ENCODE measurements at regions not wholly inside any gene's neighbourhood (a gene's known extent, or its start where the extent isn't known, plus 50 kb on each side); places are given as distances from the start of the nearest gene placed in this dataset.
"Not testable (repeated sequence)": the region's sequence is repeated elsewhere in the genome, so short reads cannot be mapped to it uniquely, and the experiment has no call there.

- Histone ChIP-seq H3K36me3 (ENCODE audit: insufficient read depth, low read length) (no peaks in the 10 kb centered on the region), H3K9ac (ENCODE audit: low read depth, low read length) (no peak overlapping the region), H3K27me3 (ENCODE audit: control insufficient read depth, insufficient read depth, low read length) (peaks cover 54% of the 10 kb centered on the region), H3K4me2 (ENCODE audit: low read length) (no peak overlapping the region), H3K9me3 (replicated peaks; ENCODE audit: low read length) (no peaks in the 10 kb centered on the region), H3K4me1 (ENCODE audit: control insufficient read depth, insufficient read depth, low read length) (no peaks in the 10 kb centered on the region), H3K4me3 (ENCODE audit: low read length) (no peak overlapping the region)
Observed at GRCh38 chr20:57819691-57820380, 110.0 kb upstream of the PMEPA1 start.

GRCh38 chr20:57819291-57819690 is 109.5 kb upstream of the PMEPA1 start:
- Histone ChIP-seq H3K36me3 (ENCODE audit: insufficient read depth, low read length) (no peaks in the 10 kb centered on the region), H3K27me3 (ENCODE audit: control insufficient read depth, insufficient read depth, low read length) (peaks cover 54% of the 10 kb centered on the region), H3K9me3 (replicated peaks; ENCODE audit: low read length) (no peaks in the 10 kb centered on the region), H3K4me2 (ENCODE audit: low read length) (no peak overlapping the region), H3K9ac (ENCODE audit: low read depth, low read length) (no peak overlapping the region), H3K4me1 (ENCODE audit: control insufficient read depth, insufficient read depth, low read length) (no peaks in the 10 kb centered on the region), H3K4me3 (ENCODE audit: low read length) (no peak overlapping the region)

- no peaks in the 10 kb centered on the region for H3K36me3 ChIP-seq (ENCODE audit: insufficient read depth, low read length)
- H3K4me3 ChIP-seq (ENCODE audit: low read length): no peak overlapping the region
- no peaks in the 10 kb centered on the region for H3K9me3 ChIP-seq (replicated peaks; ENCODE audit: low read length)
- no peaks in the 10 kb centered on the region for H3K4me1 ChIP-seq (ENCODE audit: control insufficient read depth, insufficient read depth, low read length)
- H3K27me3 ChIP-seq (ENCODE audit: control insufficient read depth, insufficient read depth, low read length): peaks cover 54% of the 10 kb centered on the region
- H3K4me2 ChIP-seq (ENCODE audit: low read length): no peak overlapping the region
- no peak overlapping the region for H3K9ac ChIP-seq (ENCODE audit: low read depth, low read length)
Observed at GRCh38 chr20:57818418-57819181, 108.8 kb upstream of the PMEPA1 start.

- Histone ChIP-seq H3K9me3 (replicated peaks; ENCODE audit: low read length) (no peaks in the 10 kb centered on the region), H3K9ac (ENCODE audit: low read depth, low read length) (no peak overlapping the region), H3K36me3 (ENCODE audit: insufficient read depth, low read length) (no peaks in the 10 kb centered on the region), H3K4me3 (ENCODE audit: low read length) (no peak overlapping the region), H3K4me1 (ENCODE audit: control insufficient read depth, insufficient read depth, low read length) (peaks cover 8% of the 10 kb centered on the region), H3K27me3 (ENCODE audit: control insufficient read depth, insufficient read depth, low read length) (peaks cover 45% of the 10 kb centered on the region), H3K4me2 (ENCODE audit: low read length) (no peak overlapping the region)
Observed at GRCh38 chr20:57815405-57815804, 105.6 kb upstream of the PMEPA1 start.

- Histone ChIP-seq H3K9me3 (replicated peaks; ENCODE audit: low read length) (no peaks in the 10 kb centered on the region), H3K4me1 (ENCODE audit: control insufficient read depth, insufficient read depth, low read length) (peaks cover 12% of the 10 kb centered on the region), H3K27me3 (ENCODE audit: control insufficient read depth, insufficient read depth, low read length) (peaks cover 47% of the 10 kb centered on the region), H3K4me3 (ENCODE audit: low read length) (no peak overlapping the region), H3K36me3 (ENCODE audit: insufficient read depth, low read length) (no peaks in the 10 kb centered on the region), H3K9ac (ENCODE audit: low read depth, low read length) (no peak overlapping the region), H3K4me2 (ENCODE audit: low read length) (no peak overlapping the region)
Observed at GRCh38 chr20:57814529-57814928, 104.7 kb upstream of the PMEPA1 start.

- H3K4me3 ChIP-seq (ENCODE audit: low read length): no peak overlapping the region
Observed at GRCh38 chr20:57813509-57814269, 103.9 kb upstream of the PMEPA1 start.

GRCh38 chr20:57812632-57813031 is 102.8 kb upstream of the PMEPA1 start:
- H3K4me2 ChIP-seq (ENCODE audit: low read length): not testable (repeated sequence)
- peaks cover 12% of the 10 kb centered on the region for H3K4me1 ChIP-seq (ENCODE audit: control insufficient read depth, insufficient read depth, low read length)
- peaks cover 41% of the 10 kb centered on the region for H3K27me3 ChIP-seq (ENCODE audit: control insufficient read depth, insufficient read depth, low read length)

More at GRCh38 chr20:57813509-57814269, 103.9 kb upstream of the PMEPA1 start:
- H3K9me3 ChIP-seq (replicated peaks; ENCODE audit: low read length): no peaks in the 10 kb centered on the region
- peaks cover 12% of the 10 kb centered on the region for H3K4me1 ChIP-seq (ENCODE audit: control insufficient read depth, insufficient read depth, low read length)
- no peak overlapping the region for H3K9ac ChIP-seq (ENCODE audit: low read depth, low read length)
- H3K27me3 ChIP-seq (ENCODE audit: control insufficient read depth, insufficient read depth, low read length): peaks cover 44% of the 10 kb centered on the region
- H3K4me2 ChIP-seq (ENCODE audit: low read length): no peak overlapping the region
- no peaks in the 10 kb centered on the region for H3K36me3 ChIP-seq (ENCODE audit: insufficient read depth, low read length)

GRCh38 chr20:57811374-57812020 is 101.7 kb upstream of the PMEPA1 start:
- H3K27me3 ChIP-seq (ENCODE audit: control insufficient read depth, insufficient read depth, low read length): peaks cover 37% of the 10 kb centered on the region
- H3K9ac ChIP-seq (ENCODE audit: low read depth, low read length): no peak overlapping the region
- peaks cover 12% of the 10 kb centered on the region for H3K4me1 ChIP-seq (ENCODE audit: control insufficient read depth, insufficient read depth, low read length)
- H3K4me3 ChIP-seq (ENCODE audit: low read length): no peak overlapping the region
- no peak overlapping the region for H3K4me2 ChIP-seq (ENCODE audit: low read length)
- H3K36me3 ChIP-seq (ENCODE audit: insufficient read depth, low read length): no peaks in the 10 kb centered on the region
- H3K9me3 ChIP-seq (replicated peaks; ENCODE audit: low read length): no peaks in the 10 kb centered on the region

More at GRCh38 chr20:57812632-57813031, 102.8 kb upstream of the PMEPA1 start:
- H3K4me3 ChIP-seq (ENCODE audit: low read length); H3K36me3 ChIP-seq (ENCODE audit: insufficient read depth, low read length); H3K9ac ChIP-seq (ENCODE audit: low read depth, low read length); H3K9me3 ChIP-seq (replicated peaks; ENCODE audit: low read length): not testable (repeated sequence)

- no peak overlapping the region for H3K4me3 ChIP-seq (ENCODE audit: low read length)
- H3K9me3 ChIP-seq (replicated peaks; ENCODE audit: low read length): no peaks in the 10 kb centered on the region
- H3K27me3 ChIP-seq (ENCODE audit: control insufficient read depth, insufficient read depth, low read length): peaks cover 38% of the 10 kb centered on the region
Observed at GRCh38 chr20:57810511-57811373, 100.9 kb upstream of the PMEPA1 start.

GRCh38 chr20:57809661-57810172 is 99.9 kb upstream of the PMEPA1 start:
- H3K4me3 ChIP-seq (ENCODE audit: low read length): no peak overlapping the region
- H3K4me1 ChIP-seq (ENCODE audit: control insufficient read depth, insufficient read depth, low read length): peaks cover 12% of the 10 kb centered on the region
- H3K9ac ChIP-seq (ENCODE audit: low read depth, low read length): no peak overlapping the region
- peaks cover 40% of the 10 kb centered on the region for H3K27me3 ChIP-seq (ENCODE audit: control insufficient read depth, insufficient read depth, low read length)
- H3K36me3 ChIP-seq (ENCODE audit: insufficient read depth, low read length): no peaks in the 10 kb centered on the region
- no peak overlapping the region for H3K4me2 ChIP-seq (ENCODE audit: low read length)
- H3K9me3 ChIP-seq (replicated peaks; ENCODE audit: low read length): no peaks in the 10 kb centered on the region

More at GRCh38 chr20:57810511-57811373, 100.9 kb upstream of the PMEPA1 start:
- Histone ChIP-seq H3K4me1 (ENCODE audit: control insufficient read depth, insufficient read depth, low read length) (peaks cover 12% of the 10 kb centered on the region), H3K4me2 (ENCODE audit: low read length) (no peak overlapping the region), H3K9ac (ENCODE audit: low read depth, low read length) (no peak overlapping the region), H3K36me3 (ENCODE audit: insufficient read depth, low read length) (no peaks in the 10 kb centered on the region)
